ENCODE measurements at regions not wholly inside any gene's neighbourhood (a gene's known extent, or its start where the extent isn't known, plus 50 kb on each side); places are given as distances from the start of the nearest gene placed in this dataset.

DNA sequence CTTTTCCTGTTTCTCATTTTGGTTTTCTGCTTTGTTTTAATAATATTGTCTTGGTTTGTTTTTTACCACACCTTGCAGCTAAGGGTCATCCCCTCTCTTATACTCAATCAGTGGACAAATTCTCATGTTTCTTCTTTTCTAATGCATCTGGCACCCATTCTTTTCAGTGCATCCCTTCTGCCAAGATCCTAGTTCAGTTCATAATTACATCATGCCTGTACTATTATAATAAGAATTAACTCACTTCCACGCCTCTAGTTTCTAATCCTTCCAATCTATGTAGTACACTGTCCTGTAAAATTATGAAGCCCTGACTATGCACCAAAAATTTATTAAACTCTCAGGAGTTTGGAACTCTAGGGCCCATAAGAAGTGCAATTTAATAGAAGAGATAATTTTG is 126.1 kb downstream of the FAT4 start:
- no peak for DNase-seq (ENCODE audit: low spot score)

- no peak for DNase-seq (ENCODE audit: low spot score)
Measured at GRCh38 chr4:125444166-125444565, 129.4 kb downstream of the FAT4 start.

DNA sequence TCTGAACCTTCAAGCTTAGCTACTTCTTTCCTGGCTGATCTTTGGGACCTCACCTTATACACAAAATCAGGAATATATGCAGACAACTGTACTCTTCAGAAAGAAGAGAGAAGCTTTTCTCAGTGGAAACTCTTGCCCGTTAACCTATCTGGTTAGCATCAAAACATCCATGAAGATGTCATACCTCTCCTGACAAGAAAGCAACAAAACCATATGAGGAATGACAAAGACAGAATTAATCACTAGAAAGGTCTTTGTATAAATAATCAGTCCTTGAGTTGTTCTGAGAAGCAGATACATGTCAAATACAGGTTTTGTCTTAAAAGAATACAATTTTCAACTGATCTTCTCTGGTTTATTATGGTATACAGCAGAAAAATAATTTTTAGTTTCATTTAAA is 130.8 kb downstream of the FAT4 start:
- DNase-seq (ENCODE audit: low spot score), result no peak

DNA sequence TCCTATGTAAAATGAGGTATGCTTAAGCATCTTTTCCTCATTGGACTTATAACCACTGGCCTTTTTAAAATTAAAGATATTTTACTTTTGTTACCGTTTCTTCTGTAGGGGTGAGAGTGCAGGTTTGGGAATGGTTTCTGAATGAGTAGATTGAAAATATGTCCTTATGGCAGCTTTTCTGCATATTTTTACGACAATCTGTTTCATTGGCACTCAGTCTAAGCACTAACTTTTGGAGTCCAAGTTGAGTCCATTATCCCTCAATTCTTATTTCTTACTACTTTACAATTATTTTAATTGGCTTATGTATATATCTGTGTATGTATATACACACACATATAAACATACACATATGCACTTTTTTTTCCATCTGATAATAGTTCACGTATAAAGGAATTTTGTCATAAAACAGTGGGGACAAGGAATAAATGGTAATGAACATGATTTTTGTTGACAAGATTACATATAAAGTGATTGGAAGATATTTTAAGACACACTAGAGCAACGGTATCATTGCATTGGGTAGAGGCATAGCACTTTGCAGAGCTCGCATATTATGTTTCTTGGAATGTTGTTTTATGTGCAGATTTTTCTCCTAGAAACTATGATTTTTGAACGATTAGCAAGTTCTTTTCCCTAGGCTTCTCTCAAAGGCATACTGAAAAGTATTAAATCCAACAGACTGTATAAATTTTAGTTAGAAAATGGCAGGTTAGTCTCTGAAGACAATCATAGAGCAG is 133.0 kb downstream of the FAT4 start:
- no peak for DNase-seq (ENCODE audit: low spot score)

DNA sequence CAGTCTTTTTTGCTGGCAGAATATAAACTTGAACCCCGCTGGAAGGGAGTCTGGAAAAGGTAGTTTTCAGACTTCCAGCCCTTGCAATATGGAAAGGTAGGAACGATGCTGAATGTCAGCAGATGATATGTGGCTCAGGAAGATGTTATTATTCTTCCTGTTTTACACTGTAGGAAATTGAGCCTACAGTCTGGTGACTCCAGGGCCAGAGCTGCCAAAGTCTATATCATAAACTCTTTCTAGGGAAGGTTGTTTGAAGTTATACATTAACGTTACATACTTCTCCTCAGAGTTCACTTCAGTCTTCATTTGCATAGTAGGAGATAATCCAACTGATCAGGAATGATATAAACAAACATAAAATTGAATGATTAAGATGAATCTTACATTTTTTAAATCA is 141.3 kb downstream of the FAT4 start:
- DNase-seq (ENCODE audit: low spot score), result no peak

- no peak for DNase-seq (ENCODE audit: low spot score)
Measured at GRCh38 chr4:125459531-125459930, 144.8 kb downstream of the FAT4 start.

DNA sequence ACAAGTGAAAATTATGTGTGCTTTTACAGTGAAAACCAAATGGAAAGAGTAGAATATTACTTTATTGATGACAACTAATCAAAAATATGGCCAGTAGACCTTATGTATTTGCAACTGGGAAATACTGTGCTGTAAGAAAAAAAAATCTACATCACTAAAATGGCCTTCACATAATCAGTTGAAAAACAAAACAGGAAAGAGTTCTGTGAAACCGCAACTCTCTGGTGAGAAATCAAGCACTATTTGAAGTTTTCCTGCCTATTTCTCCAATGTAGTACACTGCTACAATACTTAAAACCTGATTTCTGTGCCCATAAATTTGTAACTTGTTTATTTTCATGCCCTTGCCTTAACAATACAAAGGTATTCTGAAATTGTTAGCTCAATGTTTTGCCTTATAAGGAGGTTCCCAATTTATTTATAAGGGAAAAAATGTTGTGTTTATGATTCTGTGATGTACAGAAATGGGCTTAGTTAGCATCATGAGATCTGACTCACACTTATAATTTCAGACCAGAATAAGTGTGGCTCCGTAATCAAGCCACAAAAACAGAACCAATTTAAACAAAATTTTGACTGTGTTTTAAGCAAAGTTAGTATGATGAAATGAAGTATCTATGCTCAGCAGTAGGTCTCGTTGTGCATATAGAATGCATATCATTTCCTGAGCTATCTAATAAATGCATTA is 147.1 kb downstream of the FAT4 start:
- DNase-seq (ENCODE audit: low spot score), result no peak

DNA sequence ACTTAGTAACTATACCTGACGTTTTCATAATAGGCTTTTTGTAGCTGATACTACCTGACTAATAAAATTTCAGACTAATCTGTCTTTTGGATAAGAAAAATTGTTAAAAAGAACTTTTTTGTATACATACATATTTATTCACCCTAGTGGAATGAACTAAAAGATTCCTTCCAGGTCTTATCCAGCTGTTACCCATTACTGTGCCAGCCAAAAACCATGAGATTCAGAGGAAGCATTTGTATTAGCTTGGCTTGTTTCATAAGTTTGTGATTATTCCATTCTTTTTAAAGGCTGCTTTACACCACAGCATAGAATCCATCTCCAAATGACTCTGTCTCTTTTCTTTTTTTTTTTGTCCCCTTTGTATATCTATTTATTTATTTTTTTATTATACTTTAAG is 149.4 kb downstream of the FAT4 start:
- no peak for DNase-seq (ENCODE audit: low spot score)

GRCh38 chr4:125481334-125482045 is 166.7 kb downstream of the FAT4 start:
- no peak for DNase-seq (ENCODE audit: low spot score)

DNA sequence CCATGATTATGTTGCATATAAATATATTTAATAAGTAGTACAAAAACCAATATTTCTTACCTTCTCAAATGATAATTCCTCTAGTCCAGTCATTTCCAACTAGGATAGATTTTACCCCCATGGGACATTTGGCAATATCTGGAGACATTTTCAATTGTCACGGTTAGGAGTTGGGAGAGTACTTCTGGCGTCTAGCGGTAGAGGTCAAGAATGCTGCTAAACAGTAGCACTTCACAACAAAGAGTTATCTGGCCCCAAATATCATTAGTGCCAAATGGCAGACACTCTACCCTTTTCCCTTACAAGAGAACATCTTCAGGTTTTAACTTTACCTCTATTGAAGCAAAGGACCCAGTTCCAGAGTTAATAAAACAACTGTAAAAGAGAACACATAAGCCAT is 168.1 kb downstream of the FAT4 start:
- no peak for DNase-seq (ENCODE audit: low spot score)

- DNase-seq (ENCODE audit: low spot score), result no peak
Measured at GRCh38 chr4:125483278-125483677, 168.5 kb downstream of the FAT4 start.

DNA sequence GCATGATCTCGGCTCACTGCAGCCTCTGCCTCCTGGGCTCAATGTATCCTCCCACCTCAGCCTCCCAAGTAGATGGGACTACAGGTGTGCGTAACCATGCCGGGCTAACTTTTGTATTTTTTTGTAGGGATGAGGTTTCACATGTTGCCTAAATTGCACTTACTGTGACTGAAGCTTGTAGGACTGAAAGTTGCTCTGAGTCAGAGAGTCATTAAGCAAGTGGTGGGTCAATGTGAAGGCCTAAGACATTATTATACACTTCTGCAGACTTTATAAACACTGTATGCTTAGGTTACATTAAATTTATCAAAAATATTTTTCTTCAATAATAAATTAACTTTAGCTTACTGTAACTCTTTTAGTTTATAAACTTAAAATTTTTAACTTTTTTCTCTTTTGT is 170.2 kb downstream of the FAT4 start:
- no peak for DNase-seq (ENCODE audit: low spot score)

DNA sequence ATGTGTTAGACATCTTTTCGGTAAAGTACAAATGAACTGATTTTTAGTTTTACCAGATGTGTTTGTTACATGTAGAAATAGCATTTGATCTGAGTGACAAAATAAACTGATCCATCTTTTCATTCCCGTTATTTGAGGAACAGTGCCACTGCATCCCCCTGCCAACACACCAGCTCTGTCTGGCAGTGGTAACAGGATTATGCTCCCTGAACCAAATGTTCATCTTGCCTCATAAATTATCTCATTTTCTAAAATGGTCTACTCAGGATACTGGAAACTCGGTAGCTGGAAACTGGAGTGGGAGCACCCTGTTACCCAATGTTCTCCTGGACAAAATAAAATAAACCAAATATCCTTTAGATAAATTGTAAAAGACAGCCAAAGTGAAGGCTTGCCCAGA is 171.6 kb downstream of the FAT4 start:
- no peak for DNase-seq (ENCODE audit: low spot score)

DNA sequence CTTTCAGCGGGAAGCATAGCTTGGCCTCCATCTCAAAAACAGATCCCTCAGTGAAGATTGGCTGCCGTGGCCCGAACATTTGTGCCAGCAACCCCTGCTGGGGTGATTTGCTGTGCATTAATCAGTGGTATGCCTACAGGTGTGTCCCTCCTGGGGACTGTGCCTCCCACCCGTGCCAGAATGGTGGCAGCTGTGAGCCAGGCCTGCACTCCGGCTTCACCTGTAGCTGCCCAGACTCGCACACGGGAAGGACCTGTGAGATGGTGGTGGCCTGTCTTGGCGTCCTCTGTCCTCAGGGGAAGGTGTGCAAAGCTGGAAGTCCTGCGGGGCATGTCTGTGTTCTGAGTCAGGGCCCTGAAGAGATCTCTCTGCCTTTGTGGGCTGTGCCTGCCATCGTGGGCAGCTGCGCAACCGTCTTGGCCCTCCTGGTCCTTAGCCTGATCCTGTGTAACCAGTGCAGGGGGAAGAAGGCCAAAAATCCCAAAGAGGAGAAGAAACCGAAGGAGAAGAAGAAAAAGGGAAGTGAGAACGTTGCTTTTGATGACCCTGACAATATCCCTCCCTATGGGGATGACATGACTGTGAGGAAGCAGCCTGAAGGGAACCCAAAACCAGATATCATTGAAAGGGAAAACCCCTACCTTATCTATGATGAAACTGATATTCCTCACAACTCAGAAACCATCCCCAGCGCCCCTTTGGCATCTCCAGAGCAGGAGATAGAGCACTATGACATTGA is 175.4 kb downstream of the FAT4 start:
- no peak for DNase-seq (ENCODE audit: low spot score)

DNA sequence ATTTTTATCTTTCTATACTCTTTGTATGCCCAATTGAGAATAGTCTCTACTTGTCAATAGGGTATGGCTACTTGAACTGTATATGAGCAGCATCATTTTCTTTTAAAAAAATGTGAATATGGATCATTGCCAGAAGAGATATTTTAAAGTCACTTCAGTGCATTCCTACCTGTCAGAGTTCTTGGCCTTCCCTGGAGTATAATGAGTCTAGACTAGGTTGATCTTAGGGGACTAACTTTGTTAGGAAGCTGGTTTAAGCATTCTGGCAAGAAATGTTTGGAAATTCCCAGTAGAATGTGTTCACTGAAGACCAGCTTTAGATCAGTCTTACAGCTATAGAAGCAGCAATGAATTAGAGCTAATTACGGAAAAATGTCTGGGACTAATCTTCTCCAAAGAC is 178.2 kb downstream of the FAT4 start:
- DNase-seq (ENCODE audit: low spot score), result no peak

GRCh38 chr4:125497861-125498260 is 183.1 kb downstream of the FAT4 start:
- DNase-seq (ENCODE audit: low spot score), result no peak

GRCh38 chr4:125498981-125499380 is 184.2 kb downstream of the FAT4 start:
- DNase-seq (ENCODE audit: low spot score), result no peak

- DNase-seq (ENCODE audit: low spot score), result no peak
Measured at GRCh38 chr4:125501090-125501489, 186.3 kb downstream of the FAT4 start.

GRCh38 chr4:125501568-125501967 is 186.8 kb downstream of the FAT4 start:
- DNase-seq (ENCODE audit: low spot score), result no peak

DNA sequence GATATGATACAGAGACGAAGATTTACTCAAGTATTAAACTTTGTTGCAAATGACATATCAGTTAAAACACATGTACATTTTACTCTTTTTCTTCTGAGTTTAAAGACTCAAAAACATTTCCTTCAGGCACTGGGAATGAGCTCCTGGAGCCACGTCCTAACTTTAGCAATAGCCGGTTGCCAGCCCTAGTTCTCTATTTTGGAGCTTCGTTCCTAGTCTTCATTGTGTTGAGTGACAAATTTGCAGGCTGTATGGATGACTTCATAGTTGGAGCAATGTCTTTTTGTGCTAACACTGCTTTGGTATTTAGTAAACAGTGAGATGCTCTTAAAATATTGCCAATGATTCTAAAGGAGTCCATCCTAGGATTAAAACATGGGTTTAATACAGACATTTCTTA is 190.9 kb downstream of the FAT4 start:
- no peak for DNase-seq (ENCODE audit: low spot score)

- no peak for DNase-seq (ENCODE audit: low spot score)
Measured at GRCh38 chr4:125507141-125507540, 192.4 kb downstream of the FAT4 start.

- DNase-seq (ENCODE audit: low spot score), result no peak
Measured at GRCh38 chr4:125511715-125512114, 197.0 kb downstream of the FAT4 start.

DNA sequence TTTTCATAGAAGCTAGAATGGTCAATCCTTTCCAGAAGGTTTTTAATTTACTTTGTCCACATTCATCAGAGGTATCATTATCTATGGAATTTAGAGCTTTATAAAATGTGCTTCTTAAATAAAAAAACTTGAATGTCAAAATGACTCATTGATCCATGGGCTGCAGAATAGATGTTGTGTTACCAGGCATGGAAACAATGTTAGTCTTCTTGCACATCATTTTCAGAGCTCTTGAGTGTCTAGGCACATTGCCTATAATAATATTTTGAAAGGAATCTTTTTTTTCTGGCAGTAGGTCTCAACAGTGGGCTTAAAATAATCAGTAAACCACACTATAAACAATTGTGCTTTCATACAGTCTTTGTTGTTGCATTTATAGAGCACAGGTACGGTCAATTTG is 200.3 kb downstream of the FAT4 start:
- DNase-seq (ENCODE audit: low spot score), result no peak
